Right lobe of liver (tissue), 4 donors: ENCODE measurements at regions not wholly inside any gene's neighbourhood (a gene's known extent, or its start where the extent isn't known, plus 50 kb on each side); places are given as distances from the start of the nearest gene placed in this dataset.

Source experiments
- POLR2A ChIP-seq: fragments of 450-650 bp; IDR thresholded peaks from one replicate; pipeline ENCODE4 v1.6.1; 2017; ENCODE audit warnings: antibody characterized with exemption, mild to moderate bottlenecking
- TF ChIP-seq, protein P1 (sequence below), 4 donors: fragments of 200-600 bp in 3 of 4; fragments of 450-650 bp in 1 of 4; IDR thresholded peaks; one replicate each; pipeline versions ENCODE4 v1.5.1 to v1.8.0; 2016 to 2022; ENCODE audit warnings: antibody characterized with exemption in 4 of 4, mild to moderate bottlenecking in 2 of 4
- donor health status: DM: no; HTN: no; CAD: no.
- donor health status: DM: no; HTN: no; CAD: no.
- donor health status: DM: no; HTN: yes; CAD: no.

DNA sequence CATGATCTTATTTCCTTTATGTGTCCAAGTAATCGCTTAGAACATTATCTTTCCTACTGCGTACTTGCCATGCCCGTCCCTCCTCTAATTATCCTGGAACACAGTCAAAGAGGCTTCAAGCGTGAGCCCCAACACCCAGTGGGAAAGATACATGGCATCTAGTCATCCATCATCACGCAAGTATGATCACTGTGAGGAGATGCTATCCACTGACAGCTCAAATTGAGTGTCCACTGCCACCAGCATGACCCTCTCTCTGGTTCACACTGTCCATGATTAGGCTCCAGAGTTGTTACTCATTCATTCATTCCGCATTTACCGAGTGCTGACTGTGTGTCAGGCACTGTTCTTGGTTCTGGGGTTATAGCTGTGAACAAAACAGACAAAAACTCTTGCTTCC is 124.6 kb downstream of the COPS8 start:
- no peak for TF ChIP-seq POLR2A
- TF ChIP-seq, protein P1, sequence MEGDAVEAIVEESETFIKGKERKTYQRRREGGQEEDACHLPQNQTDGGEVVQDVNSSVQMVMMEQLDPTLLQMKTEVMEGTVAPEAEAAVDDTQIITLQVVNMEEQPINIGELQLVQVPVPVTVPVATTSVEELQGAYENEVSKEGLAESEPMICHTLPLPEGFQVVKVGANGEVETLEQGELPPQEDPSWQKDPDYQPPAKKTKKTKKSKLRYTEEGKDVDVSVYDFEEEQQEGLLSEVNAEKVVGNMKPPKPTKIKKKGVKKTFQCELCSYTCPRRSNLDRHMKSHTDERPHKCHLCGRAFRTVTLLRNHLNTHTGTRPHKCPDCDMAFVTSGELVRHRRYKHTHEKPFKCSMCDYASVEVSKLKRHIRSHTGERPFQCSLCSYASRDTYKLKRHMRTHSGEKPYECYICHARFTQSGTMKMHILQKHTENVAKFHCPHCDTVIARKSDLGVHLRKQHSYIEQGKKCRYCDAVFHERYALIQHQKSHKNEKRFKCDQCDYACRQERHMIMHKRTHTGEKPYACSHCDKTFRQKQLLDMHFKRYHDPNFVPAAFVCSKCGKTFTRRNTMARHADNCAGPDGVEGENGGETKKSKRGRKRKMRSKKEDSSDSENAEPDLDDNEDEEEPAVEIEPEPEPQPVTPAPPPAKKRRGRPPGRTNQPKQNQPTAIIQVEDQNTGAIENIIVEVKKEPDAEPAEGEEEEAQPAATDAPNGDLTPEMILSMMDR (IDR thresholded peaks at IDR 0.05): no peak
